Transverse colon (tissue), 4 donors: ENCODE measurements at regions not wholly inside any gene's neighbourhood (a gene's known extent, or its start where the extent isn't known, plus 50 kb on each side); places are given as distances from the start of the nearest gene placed in this dataset.

ENCODE experiments used
- EP300 ChIP-seq: sonication (generic); formaldehyde crosslinking; IDR thresholded peaks from one replicate; pipeline ENCODE4 v1.6.1; 2017; ENCODE audit warnings: antibody characterized with exemption, low read depth
- POLR2AphosphoS5 ChIP-seq, 3 donors: sonication (generic); formaldehyde crosslinking; IDR thresholded peaks; one replicate each; pipeline ENCODE4 v1.6.1; 2016; ENCODE audit warnings: antibody characterized with exemption in 3 of 3
- TF ChIP-seq, protein P1 (sequence below), 5 experiments: fragments of 200-600 bp in 3 of 5; fragments of 450-650 bp in 2 of 5; sonication (generic) in 3 of 5; IDR thresholded peaks; 1 replicate in 2 of 5; 2 replicates in 3 of 5; pipeline ENCODE4 v1.5.1; 2016 to 2017; ENCODE audit warnings: antibody characterized with exemption in 5 of 5, inconsistent platforms in 3 of 5, mild to moderate bottlenecking in 2 of 5, moderate library complexity in 1 of 5

DNA sequence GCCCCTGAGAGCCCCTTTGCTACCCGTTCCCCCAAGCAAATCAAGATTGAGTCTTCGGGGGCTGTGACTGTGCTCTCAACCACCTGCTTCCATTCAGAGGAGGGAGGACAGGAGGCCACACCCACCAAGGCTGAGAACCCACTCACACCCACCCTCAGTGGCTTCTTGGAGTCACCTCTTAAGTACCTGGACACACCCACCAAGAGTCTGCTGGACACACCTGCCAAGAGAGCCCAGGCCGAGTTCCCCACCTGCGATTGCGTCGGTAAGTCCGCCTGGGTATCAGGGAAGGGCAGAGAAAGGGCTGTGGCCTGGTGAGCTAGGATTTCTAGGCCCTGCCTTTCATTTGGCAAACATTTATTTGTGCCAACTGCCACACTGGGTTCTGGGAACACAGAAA lies 63.4 kb downstream of the TET3 start:
- TF ChIP-seq, protein P1, sequence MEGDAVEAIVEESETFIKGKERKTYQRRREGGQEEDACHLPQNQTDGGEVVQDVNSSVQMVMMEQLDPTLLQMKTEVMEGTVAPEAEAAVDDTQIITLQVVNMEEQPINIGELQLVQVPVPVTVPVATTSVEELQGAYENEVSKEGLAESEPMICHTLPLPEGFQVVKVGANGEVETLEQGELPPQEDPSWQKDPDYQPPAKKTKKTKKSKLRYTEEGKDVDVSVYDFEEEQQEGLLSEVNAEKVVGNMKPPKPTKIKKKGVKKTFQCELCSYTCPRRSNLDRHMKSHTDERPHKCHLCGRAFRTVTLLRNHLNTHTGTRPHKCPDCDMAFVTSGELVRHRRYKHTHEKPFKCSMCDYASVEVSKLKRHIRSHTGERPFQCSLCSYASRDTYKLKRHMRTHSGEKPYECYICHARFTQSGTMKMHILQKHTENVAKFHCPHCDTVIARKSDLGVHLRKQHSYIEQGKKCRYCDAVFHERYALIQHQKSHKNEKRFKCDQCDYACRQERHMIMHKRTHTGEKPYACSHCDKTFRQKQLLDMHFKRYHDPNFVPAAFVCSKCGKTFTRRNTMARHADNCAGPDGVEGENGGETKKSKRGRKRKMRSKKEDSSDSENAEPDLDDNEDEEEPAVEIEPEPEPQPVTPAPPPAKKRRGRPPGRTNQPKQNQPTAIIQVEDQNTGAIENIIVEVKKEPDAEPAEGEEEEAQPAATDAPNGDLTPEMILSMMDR (IDR thresholded peaks at IDR 0.05), result no peak
- TF ChIP-seq POLR2AphosphoS5 (IDR thresholded peaks at IDR 0.05), result no peak
- no peak for TF ChIP-seq EP300
